Peyer's patch (tissue), 4 donors: ENCODE measurements at regions not wholly inside any gene's neighbourhood (a gene's known extent, or its start where the extent isn't known, plus 50 kb on each side); places are given as distances from the start of the nearest gene placed in this dataset.

Experiments used
- CTCF ChIP-seq, 6 experiments: fragments of 450-650 bp in 4 of 6; fragments of 200-600 bp in 2 of 6; sonication (generic) in 1 of 6; IDR thresholded peaks; one replicate each; pipeline ENCODE4 v1.5.1; 2017 to 2019; ENCODE audit warnings: antibody characterized with exemption in 6 of 6, mild to moderate bottlenecking in 3 of 6, moderate library complexity in 1 of 6
- POLR2A ChIP-seq, 2 donors: fragments of 450-650 bp; IDR thresholded peaks; one replicate each; pipeline ENCODE4 v1.5.1; 2017; ENCODE audit warnings: antibody characterized with exemption in 2 of 2, mild to moderate bottlenecking in 2 of 2, moderate library complexity in 2 of 2

GRCh38 chr4:174579421-174579820 is 57.1 kb upstream of the HPGD start:
- TF ChIP-seq CTCF (IDR thresholded peaks at IDR 0.05) (no peak), POLR2A (IDR thresholded peaks at IDR 0.05) (no peak)
